SU-DHL-6 (cell line): ENCODE measurements at regions not wholly inside any gene's neighbourhood (a gene's known extent, or its start where the extent isn't known, plus 50 kb on each side); places are given as distances from the start of the nearest gene placed in this dataset.
"Not testable (repeated sequence)": the region's sequence is repeated elsewhere in the genome, so short reads cannot be mapped to it uniquely, and the experiment has no call there.

Experiments used
- H2AFZ ChIP-seq: fragments of 200-600 bp; sonication (generic); 2 replicates; pipeline ENCODE4 v1.6.1; 2014; ENCODE audit warnings: low read depth, mild to moderate bottlenecking, moderate library complexity, mixed read lengths, antibody characterized with exemption, low read length; ENCODE audit not compliant: severe bottlenecking
- H3F3A ChIP-seq: fragments of 200-600 bp; shearing (Covaris generic); 2 replicates; pipeline ENCODE4 v1.6.0; 2016; ENCODE audit warnings: antibody characterized with exemption, mild to moderate bottlenecking; ENCODE audit not compliant: insufficient read depth
- H3K27ac ChIP-seq: fragments of 200-600 bp; sonication (generic); 2 replicates; pipeline ENCODE4 v1.5.1; 2016; ENCODE audit warnings: low read depth, mild to moderate bottlenecking, low read length, moderate library complexity, mixed read lengths
- H3K27me3 ChIP-seq: fragments of 200-600 bp; sonication (generic), shearing (Covaris generic); 2 replicates; pipeline ENCODE4 v1.6.0; 2014; ENCODE audit warnings: mild to moderate bottlenecking, low read length
- H3K36me3 ChIP-seq: fragments of 200-600 bp; sonication (generic); 2 replicates; pipeline ENCODE4 v1.6.1; 2014; ENCODE audit warnings: mild to moderate bottlenecking, low read length, mixed read lengths
- H3K4me2 ChIP-seq: fragments of 300-600, 200-600 bp; shearing (Covaris generic), sonication (generic); 2 replicates; pipeline ENCODE4 v1.6.0; 2014; ENCODE audit warnings: low read length, low read depth, mild to moderate bottlenecking; ENCODE audit not compliant: poor library complexity, severe bottlenecking
- H3K4me3 ChIP-seq: fragments of 200-600 bp; sonication (generic); 2 replicates; pipeline ENCODE4 v1.5.1; 2014; ENCODE audit warnings: antibody characterized with exemption, low read length, mild to moderate bottlenecking, mixed read lengths; ENCODE audit not compliant: insufficient read depth, poor library complexity, severe bottlenecking
- H3K79me2 ChIP-seq: fragments of 200-600 bp; sonication (generic); 2 replicates; pipeline ENCODE4 v1.6.1; 2014; ENCODE audit warnings: mild to moderate bottlenecking, low read length, moderate library complexity; ENCODE audit not compliant: insufficient read depth
- H3K9ac ChIP-seq: fragments of 200-600 bp; sonication (generic); 2 replicates; pipeline ENCODE4 v1.7.0; 2014; ENCODE audit warnings: mild to moderate bottlenecking, low read length
- H3K9me2 ChIP-seq: fragments of 200-600 bp; sonication (generic); replicated peaks from 2 replicates; pipeline ENCODE4 v1.6.1; 2014; ENCODE audit warnings: low read length; ENCODE audit not compliant: insufficient read depth
- H3K9me3 ChIP-seq: fragments of 200-600 bp; sonication (generic); 2 replicates; pipeline ENCODE4 v1.6.1; 2014; ENCODE audit warnings: low read length, mixed read lengths; ENCODE audit not compliant: insufficient read depth
- H4K20me1 ChIP-seq: fragments of 200-600 bp; sonication (generic); 2 replicates; pipeline ENCODE4 v1.6.1; 2014; ENCODE audit warnings: low read depth, mild to moderate bottlenecking, antibody characterized with exemption, low read length, moderate library complexity, mixed read lengths
- CTCF ChIP-seq: fragments of 200-600 bp; sonication (generic); IDR thresholded peaks from one replicate; pipeline ENCODE4 v1.5.1; 2017; ENCODE audit warnings: antibody characterized with exemption, mild to moderate bottlenecking, low read length, moderate library complexity; ENCODE audit not compliant: insufficient read depth, poor library complexity, severe bottlenecking
- EZH2phosphoT487 ChIP-seq: fragments of 200-600 bp; sonication (generic), shearing (Covaris generic); conservative IDR thresholded peaks from 2 replicates; pipeline ENCODE4 v1.6.1; 2018; ENCODE audit warnings: mild to moderate bottlenecking, antibody characterized with exemption, low read length, moderate library complexity, mixed read lengths

GRCh38 chr5:147112899-147113298 is 121.9 kb upstream of the STK32A start:
- Histone ChIP-seq H3K9ac (no peak overlapping the region), H2AFZ (no peak overlapping the region), H3K79me2 (no peaks in the 10 kb centered on the region), H3K9me2 (no peaks in the 10 kb centered on the region), H3K27me3 (no peaks in the 10 kb centered on the region), H4K20me1 (no peaks in the 10 kb centered on the region), H3K27ac (no peak overlapping the region), H3F3A (no peaks in the 10 kb centered on the region), H3K4me2 (no peak overlapping the region), H3K4me3 (no peak overlapping the region), H3K9me3 (no peaks in the 10 kb centered on the region), H3K36me3 (no peaks in the 10 kb centered on the region)
- TF ChIP-seq EZH2phosphoT487 (no peak), CTCF (no peak)

DNA sequence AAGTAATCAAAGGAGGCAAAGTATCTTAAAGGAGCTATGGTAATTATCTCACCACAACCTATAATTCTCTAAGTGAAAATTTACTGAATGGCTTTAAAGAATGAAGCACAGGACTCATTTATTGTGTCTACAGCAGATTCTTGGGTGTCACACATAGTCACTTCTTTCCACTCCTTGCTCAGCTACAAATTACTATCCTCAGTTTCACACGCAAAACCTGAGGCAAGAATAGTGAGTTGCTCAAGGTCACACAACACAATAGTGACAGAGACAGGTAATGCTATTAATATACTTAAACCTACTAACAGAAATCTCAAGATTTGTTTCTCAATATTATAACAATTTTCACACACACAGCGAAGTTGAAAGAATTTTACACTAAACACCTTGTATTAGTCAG is 120.9 kb upstream of the STK32A start:
- Histone ChIP-seq H3K27me3 (no peaks in the 10 kb centered on the region), H3K36me3 (no peaks in the 10 kb centered on the region), H3K27ac (no peak overlapping the region), H2AFZ (no peak overlapping the region), H3K9ac (no peak overlapping the region), H3K9me3 (no peaks in the 10 kb centered on the region), H3K4me3 (no peak overlapping the region), H3F3A (no peaks in the 10 kb centered on the region), H3K9me2 (no peaks in the 10 kb centered on the region), H3K79me2 (no peaks in the 10 kb centered on the region), H4K20me1 (no peaks in the 10 kb centered on the region), H3K4me2 (no peak overlapping the region)
- TF ChIP-seq EZH2phosphoT487 (no peak), CTCF (no peak)

DNA sequence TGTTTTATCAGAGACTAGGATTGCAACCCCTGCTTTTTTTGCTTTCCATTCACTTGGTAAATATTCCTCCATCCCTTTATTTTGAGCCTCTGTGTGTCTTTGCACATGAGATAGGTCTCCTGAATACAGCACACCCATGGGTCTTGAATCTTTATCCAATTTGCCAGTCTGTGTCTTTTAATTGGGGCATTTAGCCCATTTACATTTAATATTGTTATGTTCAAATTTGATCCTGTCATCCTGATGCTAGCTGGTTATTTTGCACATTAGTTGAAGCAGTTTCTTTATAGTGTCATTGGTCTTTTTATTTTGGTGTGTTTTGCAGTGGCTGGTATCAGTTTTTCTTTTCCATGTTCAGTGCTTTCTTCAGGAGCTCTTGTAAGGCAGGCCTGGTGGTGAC is 95.1 kb upstream of the STK32A start:
- not testable (repeated sequence) for H3K79me2 ChIP-seq, H4K20me1 ChIP-seq, H3K4me2 ChIP-seq, H3F3A ChIP-seq, H3K27ac ChIP-seq, H3K4me3 ChIP-seq, H3K36me3 ChIP-seq, H3K9me3 ChIP-seq, H2AFZ ChIP-seq, H3K9me2 ChIP-seq, H3K27me3 ChIP-seq, H3K9ac ChIP-seq

GRCh38 chr5:147140558-147140957 is 94.3 kb upstream of the STK32A start:
- no peaks in the 10 kb centered on the region for H3K9me3 ChIP-seq
- no peaks in the 10 kb centered on the region for H3K36me3 ChIP-seq
- no peak overlapping the region for H2AFZ ChIP-seq
- H3K27me3 ChIP-seq = no peaks in the 10 kb centered on the region
- no peak overlapping the region for H3K4me3 ChIP-seq
- no peaks in the 10 kb centered on the region for H3F3A ChIP-seq
- TF ChIP-seq CTCF (no peak), EZH2phosphoT487 (no peak)
- no peak overlapping the region for H3K4me2 ChIP-seq
- no peaks in the 10 kb centered on the region for H3K79me2 ChIP-seq
- no peaks in the 10 kb centered on the region for H3K9me2 ChIP-seq
- no peak overlapping the region for H3K9ac ChIP-seq
- H4K20me1 ChIP-seq = no peaks in the 10 kb centered on the region
- H3K27ac ChIP-seq = no peak overlapping the region

- H4K20me1 ChIP-seq, H2AFZ ChIP-seq, H3K9me2 ChIP-seq, H3K9ac ChIP-seq, H3K4me2 ChIP-seq, H3K4me3 ChIP-seq, H3K27ac ChIP-seq, H3K79me2 ChIP-seq, H3K27me3 ChIP-seq, H3F3A ChIP-seq, H3K9me3 ChIP-seq, H3K36me3 ChIP-seq: not testable (repeated sequence)
These were observed 93.2 kb upstream of the STK32A start for GRCh38 chr5:147141580-147141979.
